Pancreas (tissue), 10 donors: ENCODE measurements at regions not wholly inside any gene's neighbourhood (a gene's known extent, or its start where the extent isn't known, plus 50 kb on each side); places are given as distances from the start of the nearest gene placed in this dataset.

Experiments used
- ATAC-seq, 4 donors: fragments of 200-7000 bp; cut with Tn5 transposase; one replicate each; pipeline versions ENCODE4 v1.8.0 to v1.9.1; 2020; ENCODE audit warnings: mild to moderate bottlenecking in 4 of 4, moderate library complexity in 4 of 4
- DNase-seq, 6 donors: peaks; one replicate each; pipeline ENCODE4 v3.0.0-alpha.2; 2020
- FAIRE-seq: peaks from 2 replicates; lab custom pipeline; 2012; peaks lifted over from hg19 to GRCh38; lab: Jason Lieb, UNC
- H3K27ac ChIP-seq, 4 donors: fragments of 200-600 bp; sonication (generic); 1 replicate in 3 of 4; 2 replicates in 1 of 4; pipeline versions ENCODE4 v1.5.0 to v1.8.0; 2020
- H3K27me3 ChIP-seq, 4 donors: fragments of 200-600 bp; one replicate each; pipeline ENCODE4 v1.8.0; 2021
- H3K36me3 ChIP-seq, 3 donors: fragments of 200-600 bp; sonication (generic) in 1 of 3; one replicate each; pipeline versions ENCODE4 v1.5.0 to v1.8.0; 2020 to 2021
- H3K4me1 ChIP-seq, 3 donors: fragments of 200-600 bp; one replicate each; pipeline ENCODE4 v1.8.0; 2021
- H3K4me3 ChIP-seq, 4 donors: fragments of 200-600 bp; sonication (generic) in 2 of 4; one replicate each; pipeline versions ENCODE4 v1.5.0 to v1.8.0; 2020 to 2021
- H3K9me3 ChIP-seq, 4 donors: fragments of 200-600 bp; one replicate each; pipeline ENCODE4 v1.8.0; 2021
- CTCF ChIP-seq, 4 donors: fragments of 200-600 bp; sonication (generic) in 3 of 4; IDR thresholded peaks; one replicate each; pipeline versions ENCODE4 v1.5.0 to v1.8.0; 2021; ENCODE audit warnings: antibody characterized with exemption in 4 of 4
- WGBS, 2 donors: extraction: QIAGEN DNeasy Blood & Tissue Kit; methylation state at CpG; one replicate each; pipeline ENCODE4 v1.1.7; 2013; 5-methylcytosine and 5-hydroxymethylcytosine counted together
- intact Hi-C, 3 donors: fragments of 100-400 bp; cut with DNase I; formaldehyde crosslinking; loops; one replicate each; pipeline versions ENCODE4 v1.11.1 to v1.14.2; 2022
- donor health status: healthy with polysubstance abuse.
- donor health status: DM: no; HTN: no; CAD: no; lungs with moderate emphysema.
- donor health status: DM: no; HTN: no; CAD: no.
- donor health status: control.
- donor health status: control.
- donor health status: Bipolar disorder and iron deficiency.
- donor health status: DM: yes; HTN: yes; CAD: no.
- donor health status: DM: no; HTN: no; CAD: no.
- donor health status: DM: no; HTN: no; CAD: no.
- donor health status: DM: yes; HTN: yes; CAD: no.

- no peak for ATAC-seq
- TF ChIP-seq CTCF (IDR thresholded peaks at IDR 0.05), result no peak
- Histone ChIP-seq H3K27me3 (no peaks in the 10 kb centered on the region), H3K36me3 (no peaks in the 10 kb centered on the region), H3K27ac (no peak overlapping the region), H3K4me1 (no peaks in the 10 kb centered on the region), H3K9me3 (no peaks in the 10 kb centered on the region), H3K4me3 (no peak overlapping the region)
- 85 to 91% methylated on average over 3 of the region's 3 CpGs for WGBS, 2 donors
- intact Hi-C loops, result no loop called here
- FAIRE-seq, result no peak
- no peak for DNase-seq
These were observed 952.1 kb downstream of the DIAPH3 start for GRCh38 chr13:59211606-59212005.

GRCh38 chr13:59229401-59229800 lies 934.3 kb downstream of the DIAPH3 start:
- no peak for FAIRE-seq
- intact Hi-C loops, result no loop called here
- no peak for TF ChIP-seq CTCF (IDR thresholded peaks at IDR 0.05)

GRCh38 chr13:59229861-59230260 lies 933.9 kb downstream of the DIAPH3 start:
- DNase-seq, result no peak
- WGBS, 2 donors, result 71 to 75% methylated on average over 4 of the region's 4 CpGs
- no peak overlapping the region for H3K27ac ChIP-seq
- no peak for ATAC-seq
- H3K4me1 ChIP-seq, result no peaks in the 10 kb centered on the region
- no peak overlapping the region for H3K4me3 ChIP-seq
- TF ChIP-seq CTCF (IDR thresholded peaks at IDR 0.05), result no peak
- no peaks in the 10 kb centered on the region for H3K27me3 ChIP-seq
- H3K36me3 ChIP-seq, result no peaks in the 10 kb centered on the region
- FAIRE-seq, result no peak
- intact Hi-C loops, result no loop called here
- H3K9me3 ChIP-seq, result no peaks in the 10 kb centered on the region

More at GRCh38 chr13:59229401-59229800, 934.3 kb downstream of the DIAPH3 start:
- Histone ChIP-seq H3K4me1 (no peaks in the 10 kb centered on the region), H3K27me3 (no peaks in the 10 kb centered on the region), H3K27ac (no peak overlapping the region), H3K36me3 (no peaks in the 10 kb centered on the region), H3K4me3 (no peak overlapping the region), H3K9me3 (no peaks in the 10 kb centered on the region)
- ATAC-seq, result no peak
- 85 to 87% methylated on average over 3 of the region's 3 CpGs for WGBS, 2 donors
- DNase-seq, result no peak

- Histone ChIP-seq H3K36me3 (no peaks in the 10 kb centered on the region), H3K27me3 (no peaks in the 10 kb centered on the region), H3K4me1 (no peaks in the 10 kb centered on the region), H3K4me3 (no peak overlapping the region), H3K9me3 (no peaks in the 10 kb centered on the region), H3K27ac (no peak overlapping the region)
- DNase-seq (no peak), ATAC-seq (no peak), FAIRE-seq (no peak)
- TF ChIP-seq CTCF (IDR thresholded peaks at IDR 0.05), result no peak
- 77 to 96% methylated on average over 2 of the region's 2 CpGs for WGBS, 2 donors
- intact Hi-C loops, result no loop called here
These were observed 933.1 kb downstream of the DIAPH3 start for GRCh38 chr13:59230484-59231264.

GRCh38 chr13:59236309-59236919 lies 927.3 kb downstream of the DIAPH3 start:
- FAIRE-seq, result no peak

More at GRCh38 chr13:59236309-59236919, 927.3 kb downstream of the DIAPH3 start:
- TF ChIP-seq CTCF (IDR thresholded peaks at IDR 0.05), result no peak
- no peak overlapping the region for H3K4me3 ChIP-seq
- intact Hi-C loops, result no loop called here
- no peak overlapping the region for H3K27ac ChIP-seq
- no peak for ATAC-seq
- WGBS, 2 donors, result 91 to 96% methylated on average over 5 of the region's 5 CpGs
- no peaks in the 10 kb centered on the region for H3K36me3 ChIP-seq
- no peaks in the 10 kb centered on the region for H3K9me3 ChIP-seq
- no peaks in the 10 kb centered on the region for H3K4me1 ChIP-seq
- DNase-seq, result no peak
- H3K27me3 ChIP-seq, result no peaks in the 10 kb centered on the region
